GM10266 (cell line): ENCODE measurements at regions not wholly inside any gene's neighbourhood (a gene's known extent, or its start where the extent isn't known, plus 50 kb on each side); places are given as distances from the start of the nearest gene placed in this dataset.

Source experiments
- DNase-seq: peaks from one replicate; pipeline ENCODE4 v3.0.0; 2012; ENCODE audit errors: extremely low spot score
- TF ChIP-seq, protein P1 (sequence below): IDR thresholded peaks from 2 replicates; pipeline ENCODE4 v1.5.1; 2012; ENCODE audit warnings: mild to moderate bottlenecking, low read depth; ENCODE audit not compliant: control insufficient read depth, insufficient read depth; ENCODE audit errors: missing control alignments

DNA sequence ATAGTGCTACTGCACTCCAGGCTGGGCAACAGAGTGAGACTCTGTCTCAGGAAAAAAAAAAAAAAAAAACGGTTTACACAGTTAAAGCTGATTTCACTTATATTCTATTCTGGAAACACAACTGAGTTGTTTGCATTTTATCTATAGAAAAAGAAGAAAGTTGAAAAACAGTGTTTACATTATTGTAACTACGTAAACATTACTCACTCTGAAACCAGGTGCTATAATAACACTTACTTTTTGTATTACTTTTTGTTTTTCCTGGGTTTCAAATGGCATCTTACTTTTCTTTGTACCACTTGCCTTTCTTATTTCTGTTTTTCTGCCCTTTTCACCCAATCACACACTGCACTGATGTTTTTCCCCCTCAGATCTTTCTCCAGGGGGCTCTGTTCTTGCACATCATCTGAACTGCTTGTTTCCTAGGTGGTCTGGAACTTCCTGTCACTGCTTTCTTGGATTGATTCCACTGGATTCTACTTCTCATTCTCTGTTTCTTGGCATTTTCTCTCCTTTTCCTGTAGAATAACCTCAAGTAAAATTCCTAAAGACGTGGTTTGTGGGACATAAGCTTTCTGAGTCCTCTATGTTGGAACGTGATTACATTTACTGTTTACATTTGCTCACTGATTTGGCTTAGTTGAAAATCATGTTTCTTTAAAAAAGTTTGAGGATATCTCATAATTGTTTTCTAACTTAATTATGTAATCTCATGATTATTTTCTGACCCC lies 142.1 kb downstream of the HS3ST3B1 start:
- TF ChIP-seq, protein P1, sequence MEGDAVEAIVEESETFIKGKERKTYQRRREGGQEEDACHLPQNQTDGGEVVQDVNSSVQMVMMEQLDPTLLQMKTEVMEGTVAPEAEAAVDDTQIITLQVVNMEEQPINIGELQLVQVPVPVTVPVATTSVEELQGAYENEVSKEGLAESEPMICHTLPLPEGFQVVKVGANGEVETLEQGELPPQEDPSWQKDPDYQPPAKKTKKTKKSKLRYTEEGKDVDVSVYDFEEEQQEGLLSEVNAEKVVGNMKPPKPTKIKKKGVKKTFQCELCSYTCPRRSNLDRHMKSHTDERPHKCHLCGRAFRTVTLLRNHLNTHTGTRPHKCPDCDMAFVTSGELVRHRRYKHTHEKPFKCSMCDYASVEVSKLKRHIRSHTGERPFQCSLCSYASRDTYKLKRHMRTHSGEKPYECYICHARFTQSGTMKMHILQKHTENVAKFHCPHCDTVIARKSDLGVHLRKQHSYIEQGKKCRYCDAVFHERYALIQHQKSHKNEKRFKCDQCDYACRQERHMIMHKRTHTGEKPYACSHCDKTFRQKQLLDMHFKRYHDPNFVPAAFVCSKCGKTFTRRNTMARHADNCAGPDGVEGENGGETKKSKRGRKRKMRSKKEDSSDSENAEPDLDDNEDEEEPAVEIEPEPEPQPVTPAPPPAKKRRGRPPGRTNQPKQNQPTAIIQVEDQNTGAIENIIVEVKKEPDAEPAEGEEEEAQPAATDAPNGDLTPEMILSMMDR = no peak
- no peak for DNase-seq

DNA sequence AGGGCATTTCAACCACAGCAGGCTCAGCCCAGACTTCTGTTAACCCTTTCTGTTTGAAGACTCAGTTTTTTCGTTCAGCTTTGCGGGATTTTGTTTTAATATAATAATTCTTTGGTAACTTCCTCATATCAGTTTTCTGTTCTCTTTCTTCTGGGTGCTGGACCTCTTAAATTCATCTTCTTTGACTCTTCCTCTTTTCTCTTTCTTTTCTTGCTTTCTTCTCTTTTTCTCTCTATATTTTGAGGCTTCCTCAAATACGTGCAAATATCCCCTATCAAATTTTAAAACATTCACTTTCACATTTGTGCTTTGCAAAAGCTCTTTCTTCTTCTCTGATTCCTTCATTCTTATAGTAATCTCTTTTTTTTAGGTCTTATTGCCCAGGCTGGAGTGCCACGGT lies 136.3 kb downstream of the HS3ST3B1 start:
- no peak for DNase-seq
- TF ChIP-seq, protein P1 = no peak

DNA sequence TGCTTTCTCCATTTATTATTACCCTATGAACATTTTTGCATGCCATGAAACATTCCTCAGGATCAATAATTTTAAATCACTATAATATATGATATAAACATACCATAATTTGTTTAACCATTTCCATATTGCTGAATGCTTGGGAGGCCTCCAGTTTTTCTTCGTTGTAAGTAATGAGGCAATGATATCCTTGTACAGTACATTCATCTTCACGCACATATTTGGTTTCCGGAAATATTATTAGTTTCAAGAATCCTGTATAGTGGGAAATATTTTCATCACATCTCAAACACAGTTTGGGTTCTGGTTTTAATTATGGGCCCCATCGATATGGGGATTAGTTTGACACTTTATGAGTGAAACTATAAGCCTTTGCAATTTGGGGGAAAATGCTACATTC lies 135.4 kb downstream of the HS3ST3B1 start:
- no peak for DNase-seq
- TF ChIP-seq, protein P1 = no peak

DNA sequence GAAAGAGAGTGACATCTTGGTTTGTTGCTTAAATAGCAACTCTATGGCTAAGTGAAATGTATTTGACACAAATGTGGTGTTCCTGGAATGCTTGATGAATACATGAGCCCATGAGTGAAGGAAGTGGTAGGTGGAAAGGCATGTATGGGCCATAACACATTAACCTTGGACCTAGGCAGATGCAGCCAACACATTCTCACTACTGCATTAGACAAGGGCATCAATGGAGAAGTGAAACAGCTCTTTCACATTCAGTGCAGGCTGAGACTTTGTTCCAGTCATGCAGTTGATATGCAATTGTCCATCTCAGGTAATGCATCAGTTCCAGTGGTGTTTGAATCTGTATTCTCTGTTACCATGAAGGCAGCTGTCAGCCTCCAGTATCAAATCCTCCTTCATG lies 133.6 kb downstream of the HS3ST3B1 start:
- DNase-seq = no peak
- TF ChIP-seq, protein P1 = no peak

DNA sequence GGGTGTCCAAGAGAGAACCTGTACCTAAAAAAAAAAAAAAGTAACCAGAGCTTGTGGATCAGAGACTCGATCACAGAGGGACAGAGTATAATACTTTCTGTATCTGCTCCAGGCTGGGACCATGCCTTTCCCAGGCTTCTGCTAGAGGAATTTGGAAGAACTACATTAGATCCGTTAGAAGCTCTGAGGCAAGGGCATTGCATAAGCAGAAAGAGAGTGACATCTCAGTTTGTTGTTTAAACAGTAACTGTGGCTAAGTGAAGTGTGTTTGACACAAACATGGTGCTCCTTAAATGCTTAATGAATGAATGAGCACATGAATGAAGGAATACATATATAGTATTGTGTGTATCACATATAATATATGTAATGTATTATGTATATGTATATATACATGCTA lies 131.2 kb downstream of the HS3ST3B1 start:
- TF ChIP-seq, protein P1 = no peak
- no peak for DNase-seq

DNA sequence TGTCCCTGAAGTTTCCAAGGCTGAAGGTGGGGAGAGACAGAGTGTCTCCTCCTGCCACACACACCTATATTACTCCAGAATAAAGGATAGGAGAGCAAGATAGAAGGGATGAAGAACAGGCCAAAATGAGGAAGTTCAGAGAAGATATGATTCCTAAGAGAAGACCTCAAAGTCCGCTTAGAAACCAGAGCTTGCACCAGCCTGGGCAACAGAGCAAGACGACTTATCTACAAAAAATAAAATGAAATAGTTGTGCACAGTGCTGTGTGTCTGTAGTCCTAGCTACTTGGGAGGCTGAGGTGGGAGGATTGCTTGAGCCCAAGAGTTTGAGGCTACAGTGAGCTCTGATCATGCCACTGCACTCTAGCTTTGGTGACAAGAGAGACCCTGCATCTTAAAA lies 128.2 kb downstream of the HS3ST3B1 start:
- TF ChIP-seq, protein P1 = no peak
- no peak for DNase-seq

DNA sequence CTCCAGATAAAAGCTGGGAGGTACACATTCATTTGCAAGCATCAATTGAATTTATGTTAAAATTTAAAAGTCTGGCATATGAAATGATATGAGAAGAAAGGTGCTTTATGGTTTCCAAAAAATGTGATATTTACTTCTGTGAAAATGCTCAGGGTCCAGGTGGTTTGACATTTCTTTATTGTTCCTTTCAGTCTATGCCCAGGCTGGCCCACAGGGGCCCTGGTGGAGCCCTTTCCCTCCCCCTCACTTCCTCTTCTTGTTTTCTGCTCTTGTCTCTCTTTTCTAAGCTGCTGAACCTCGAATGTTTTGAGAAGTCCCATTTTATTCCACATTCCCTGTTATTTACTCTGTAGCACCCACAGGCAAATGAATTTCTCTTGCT lies 127.8 kb downstream of the HS3ST3B1 start:
- DNase-seq = no peak
- TF ChIP-seq, protein P1 = no peak
